SK-N-MC (cell line): ENCODE measurements at regions not wholly inside any gene's neighbourhood (a gene's known extent, or its start where the extent isn't known, plus 50 kb on each side); places are given as distances from the start of the nearest gene placed in this dataset.

Experiments used
- EZH2 ChIP-seq: fragments of 200-600 bp; sonication (generic); IDR thresholded peaks from one replicate; pipeline ENCODE4 v1.6.1; 2017; ENCODE audit warnings: antibody characterized with exemption
- FOXP2 ChIP-seq: optimal IDR thresholded peaks from 2 replicates; pipeline ENCODE3; 2011; ENCODE audit warnings: mild to moderate bottlenecking, moderate library complexity; ENCODE audit not compliant: insufficient read depth; ENCODE audit errors: extremely low read length, control extremely low read depth
- POLR2AphosphoS5 ChIP-seq: IDR thresholded peaks from 2 replicates; pipeline ENCODE4 v1.6.1; 2012; ENCODE audit warnings: mild to moderate bottlenecking, low read depth, low read length, borderline replicate concordance

GRCh38 chr5:125634216-125634835 is 788.9 kb upstream of the GRAMD2B start:
- no peak for TF ChIP-seq EZH2
- no peak for TF ChIP-seq POLR2AphosphoS5
- no peak for TF ChIP-seq FOXP2
